ENCODE measurements at regions not wholly inside any gene's neighbourhood (a gene's known extent, or its start where the extent isn't known, plus 50 kb on each side); places are given as distances from the start of the nearest gene placed in this dataset.
"Not testable (repeated sequence)": the region's sequence is repeated elsewhere in the genome, so short reads cannot be mapped to it uniquely, and the experiment has no call there.

DNA sequence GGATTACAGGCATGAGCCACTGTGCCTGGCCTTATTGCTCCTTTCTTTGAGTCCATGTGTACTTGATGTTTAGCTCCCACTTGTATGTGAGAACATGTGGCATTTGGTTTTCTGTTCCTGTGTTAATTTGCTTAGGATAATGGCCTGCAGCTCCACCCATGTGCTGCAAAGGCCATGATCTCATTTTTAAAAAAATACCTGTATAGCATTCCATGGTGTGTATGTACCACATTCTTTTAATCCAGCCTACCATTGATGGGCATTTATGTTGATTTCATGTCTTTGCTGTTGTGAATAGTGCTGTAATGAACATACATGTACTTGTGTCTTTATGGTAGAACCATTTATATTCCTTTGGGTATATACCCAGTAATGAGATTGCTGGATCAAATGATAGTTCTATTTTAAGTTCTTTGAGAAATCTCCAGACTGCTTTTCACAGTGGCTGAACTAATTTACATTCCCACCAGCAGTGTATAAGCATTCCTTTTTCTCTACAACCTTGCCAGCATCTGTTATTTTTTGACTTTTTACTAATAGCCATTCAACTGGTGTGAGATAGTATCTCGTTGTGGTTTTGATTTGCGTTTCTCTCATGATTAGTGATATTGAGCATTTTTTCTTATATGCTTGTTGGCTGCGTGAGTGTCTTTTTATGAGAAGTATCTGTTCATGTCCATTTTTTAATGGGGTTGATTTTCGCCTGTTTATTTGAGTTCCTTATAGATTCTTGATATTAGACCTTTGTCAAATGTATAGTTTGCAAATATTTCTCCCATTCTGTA lies 136.4 kb upstream of the SPRED2 start:
- TF ChIP-seq POLR2A, POLR2AphosphoS5 (IDR thresholded peaks at IDR 0.05): not testable (repeated sequence)
- TF ChIP-seq, protein P1, sequence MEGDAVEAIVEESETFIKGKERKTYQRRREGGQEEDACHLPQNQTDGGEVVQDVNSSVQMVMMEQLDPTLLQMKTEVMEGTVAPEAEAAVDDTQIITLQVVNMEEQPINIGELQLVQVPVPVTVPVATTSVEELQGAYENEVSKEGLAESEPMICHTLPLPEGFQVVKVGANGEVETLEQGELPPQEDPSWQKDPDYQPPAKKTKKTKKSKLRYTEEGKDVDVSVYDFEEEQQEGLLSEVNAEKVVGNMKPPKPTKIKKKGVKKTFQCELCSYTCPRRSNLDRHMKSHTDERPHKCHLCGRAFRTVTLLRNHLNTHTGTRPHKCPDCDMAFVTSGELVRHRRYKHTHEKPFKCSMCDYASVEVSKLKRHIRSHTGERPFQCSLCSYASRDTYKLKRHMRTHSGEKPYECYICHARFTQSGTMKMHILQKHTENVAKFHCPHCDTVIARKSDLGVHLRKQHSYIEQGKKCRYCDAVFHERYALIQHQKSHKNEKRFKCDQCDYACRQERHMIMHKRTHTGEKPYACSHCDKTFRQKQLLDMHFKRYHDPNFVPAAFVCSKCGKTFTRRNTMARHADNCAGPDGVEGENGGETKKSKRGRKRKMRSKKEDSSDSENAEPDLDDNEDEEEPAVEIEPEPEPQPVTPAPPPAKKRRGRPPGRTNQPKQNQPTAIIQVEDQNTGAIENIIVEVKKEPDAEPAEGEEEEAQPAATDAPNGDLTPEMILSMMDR (IDR thresholded peaks at IDR 0.05), result not testable (repeated sequence)

Data from suprapubic skin (tissue), 4 donors.